SK-N-SH treated with all-trans-retinoic acid at 6 μM for 48 hours (cell line): ENCODE measurements at regions not wholly inside any gene's neighbourhood (a gene's known extent, or its start where the extent isn't known, plus 50 kb on each side); places are given as distances from the start of the nearest gene placed in this dataset.
"Not testable (repeated sequence)": the region's sequence is repeated elsewhere in the genome, so short reads cannot be mapped to it uniquely, and the experiment has no call there.

Source experiments
- ATAC-seq: fragments of 200-7000 bp; cut with Tn5 transposase; 3 replicates; pipeline ENCODE4 v1.9.1; 2020; ENCODE audit warnings: mild to moderate bottlenecking, moderate library complexity
- ARNTL ChIP-seq: fragments of 450-650 bp; formaldehyde crosslinking; IDR thresholded peaks from 2 replicates; pipeline ENCODE4 v1.5.0; 2020; ENCODE audit warnings: low read depth, mild to moderate bottlenecking, moderate library complexity, borderline replicate concordance
- BACH2 ChIP-seq: fragments of 250-450 bp; sonication (Bioruptor Pico); IDR thresholded peaks from 2 replicates; pipeline ENCODE4 v1.9.0; 2021; ENCODE audit warnings: mild to moderate bottlenecking, borderline replicate concordance
- CSDC2 ChIP-seq: fragments of 250-450 bp; sonication (Bioruptor Pico); IDR thresholded peaks from 2 replicates; pipeline ENCODE4 v1.5.0; 2020; ENCODE audit warnings: mild to moderate bottlenecking, moderate library complexity
- ESRRG ChIP-seq: fragments of 250-450 bp; sonication (Bioruptor Pico); IDR thresholded peaks from 2 replicates; pipeline ENCODE4 v1.6.1; 2021; ENCODE audit warnings: mild to moderate bottlenecking
- GLIS3 ChIP-seq: fragments of 250-450 bp; sonication (Bioruptor Pico); IDR thresholded peaks from 2 replicates; pipeline ENCODE4 v1.5.0; 2020; ENCODE audit warnings: mild to moderate bottlenecking, moderate library complexity
- OSR1 ChIP-seq: fragments of 250-450 bp; sonication (Bioruptor Pico); IDR thresholded peaks from 2 replicates; pipeline ENCODE4 v1.8.0; 2022; ENCODE audit warnings: moderate library complexity, mild to moderate bottlenecking, inconsistent platforms
- PPARA ChIP-seq: fragments of 250-450 bp; sonication (Bioruptor Pico); IDR thresholded peaks from 2 replicates; pipeline ENCODE4 v1.5.0; 2020; ENCODE audit warnings: mild to moderate bottlenecking, borderline replicate concordance
- RARB ChIP-seq: fragments of 250-450 bp; sonication (Bioruptor Pico); IDR thresholded peaks from 2 replicates; pipeline ENCODE4 v1.8.0; 2021; ENCODE audit warnings: mild to moderate bottlenecking, moderate library complexity
- SNAI2 ChIP-seq: fragments of 250-450 bp; sonication (Bioruptor Pico); IDR thresholded peaks from 2 replicates; pipeline ENCODE4 v1.5.0; 2020; ENCODE audit warnings: mild to moderate bottlenecking, moderate library complexity
- TCF4 ChIP-seq: fragments of 250-450 bp; sonication (Bioruptor Pico); IDR thresholded peaks from 2 replicates; pipeline ENCODE4 v1.8.0; 2021; ENCODE audit warnings: mild to moderate bottlenecking, moderate library complexity, borderline replicate concordance
- TOX ChIP-seq: fragments of 250-450 bp; sonication (Bioruptor Pico); IDR thresholded peaks from 2 replicates; pipeline ENCODE4 v1.8.0; 2021; ENCODE audit warnings: mild to moderate bottlenecking, moderate library complexity, borderline replicate concordance
- ZC3H10 ChIP-seq: fragments of 250-450 bp; sonication (Bioruptor Pico); IDR thresholded peaks from 2 replicates; pipeline ENCODE4 v1.5.1; 2021; ENCODE audit warnings: mild to moderate bottlenecking, moderate library complexity
- ZFP3 ChIP-seq: fragments of 250-450 bp; sonication (Bioruptor Pico); IDR thresholded peaks from 2 replicates; pipeline ENCODE4 v1.5.0; 2020; ENCODE audit warnings: mild to moderate bottlenecking, moderate library complexity
- ZFP30 ChIP-seq: fragments of 450-650 bp; formaldehyde crosslinking; IDR thresholded peaks from 2 replicates; pipeline ENCODE4 v1.5.0; 2022; ENCODE audit warnings: mild to moderate bottlenecking, moderate library complexity
- ZNF565 ChIP-seq: fragments of 450-650 bp; formaldehyde crosslinking; conservative IDR thresholded peaks from 2 replicates; pipeline ENCODE4 v1.5.0; 2020; ENCODE audit warnings: low read depth, mild to moderate bottlenecking, moderate library complexity
- ZNF70 ChIP-seq: fragments of 450-650 bp; formaldehyde crosslinking; IDR thresholded peaks from 2 replicates; pipeline ENCODE4 v1.5.0; 2020; ENCODE audit warnings: mild to moderate bottlenecking, moderate library complexity
- ZNF8 ChIP-seq: fragments of 450-650 bp; formaldehyde crosslinking; IDR thresholded peaks from 2 replicates; pipeline ENCODE4 v1.5.0; 2020; ENCODE audit warnings: mild to moderate bottlenecking, moderate library complexity
- TF ChIP-seq, protein P1 (sequence below): fragments of 250-450 bp; sonication (Bioruptor Pico); IDR thresholded peaks from 2 replicates; pipeline ENCODE4 v1.5.0; 2020; ENCODE audit warnings: mild to moderate bottlenecking, moderate library complexity
- TF ChIP-seq, protein P2 (sequence below): fragments of 250-450 bp; sonication (Bioruptor Pico); IDR thresholded peaks from 2 replicates; pipeline ENCODE4 v1.5.1; 2020; ENCODE audit warnings: low read depth, mild to moderate bottlenecking, moderate library complexity
- TF ChIP-seq, protein P3 (sequence below): fragments of 250-450 bp; sonication (Bioruptor Pico); IDR thresholded peaks from 2 replicates; pipeline ENCODE4 v1.8.0; 2020; ENCODE audit warnings: mild to moderate bottlenecking, moderate library complexity, borderline replicate concordance

DNA sequence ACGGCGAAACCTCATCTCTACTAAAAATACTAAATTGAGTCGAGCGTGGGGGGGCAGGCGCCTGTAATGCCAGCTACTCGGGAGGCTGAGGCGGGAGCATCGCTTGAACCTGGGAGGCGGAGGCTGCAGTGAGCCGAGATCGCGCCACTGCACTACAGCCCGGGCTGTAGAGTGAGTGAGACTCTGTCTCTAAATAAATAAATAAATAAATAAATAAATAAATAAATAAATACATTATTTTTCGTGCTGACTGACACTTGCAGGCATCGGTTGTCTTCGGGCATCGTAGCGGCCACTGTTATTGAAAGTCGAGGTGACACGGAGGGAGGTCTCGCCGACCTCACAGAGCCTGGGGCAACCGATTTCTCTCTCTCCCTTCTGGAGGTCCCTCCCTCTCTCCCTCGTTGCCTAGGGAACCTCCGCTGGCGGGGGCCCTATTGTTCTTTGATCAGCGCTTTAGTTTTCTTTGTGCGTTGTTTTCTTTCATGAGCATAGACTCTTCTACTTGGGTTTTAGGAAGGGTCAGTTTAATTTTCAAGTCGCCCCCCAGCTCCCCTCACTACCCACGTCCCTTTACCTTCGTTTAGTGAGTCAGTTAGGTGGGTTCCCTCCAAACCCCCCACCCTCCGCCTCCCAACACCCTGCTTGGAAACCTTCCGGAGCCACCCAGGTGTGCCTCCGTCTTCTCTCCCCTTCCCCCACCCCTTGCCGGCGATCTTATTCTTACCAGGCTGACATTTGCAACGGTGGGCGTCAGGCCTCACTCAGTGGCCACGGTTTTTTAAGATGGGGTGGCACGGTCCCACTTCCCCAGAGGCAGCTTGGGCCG, 345.4 kb upstream of the DEFB115 start:
- not testable (repeated sequence) for ATAC-seq

DNA sequence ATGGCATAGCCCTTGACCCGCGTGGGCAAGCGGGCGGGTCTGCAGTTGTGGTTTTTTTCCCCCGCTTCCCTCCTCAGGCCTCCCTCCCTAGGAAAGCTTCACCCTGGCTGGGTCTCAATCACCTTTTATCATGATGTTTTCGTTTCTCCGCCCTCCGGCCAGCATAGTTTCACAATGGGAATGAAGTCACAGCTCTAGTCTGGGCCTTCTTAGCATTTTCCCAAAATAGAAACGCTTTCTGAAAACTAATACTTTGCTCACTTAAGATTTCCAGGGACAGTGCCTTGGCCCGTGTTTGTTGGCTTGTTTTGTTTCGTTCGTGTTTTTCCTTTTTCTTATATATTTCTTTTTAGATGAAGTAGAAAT, 344.8 kb upstream of the DEFB115 start:
- not testable (repeated sequence) for ATAC-seq

DNA sequence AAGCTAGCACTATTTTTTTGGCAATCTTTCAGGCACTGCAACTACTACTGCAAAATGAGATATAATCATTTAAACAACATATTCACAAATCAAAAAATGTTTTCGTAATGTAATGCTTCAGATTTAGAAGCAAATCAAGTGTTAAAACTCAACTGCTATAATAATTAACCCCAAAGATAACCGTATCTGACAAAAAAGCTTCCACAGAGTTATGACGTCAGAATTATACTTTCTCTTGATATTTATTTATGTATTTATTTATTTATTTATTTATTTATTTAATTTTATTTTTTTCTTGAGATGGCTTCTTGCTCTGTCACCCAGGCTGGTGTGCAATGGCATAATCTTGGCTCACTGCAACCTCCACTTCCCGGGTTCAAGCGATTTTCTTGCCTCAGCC, 341.1 kb upstream of the DEFB115 start:
- ATAC-seq: not testable (repeated sequence)

DNA sequence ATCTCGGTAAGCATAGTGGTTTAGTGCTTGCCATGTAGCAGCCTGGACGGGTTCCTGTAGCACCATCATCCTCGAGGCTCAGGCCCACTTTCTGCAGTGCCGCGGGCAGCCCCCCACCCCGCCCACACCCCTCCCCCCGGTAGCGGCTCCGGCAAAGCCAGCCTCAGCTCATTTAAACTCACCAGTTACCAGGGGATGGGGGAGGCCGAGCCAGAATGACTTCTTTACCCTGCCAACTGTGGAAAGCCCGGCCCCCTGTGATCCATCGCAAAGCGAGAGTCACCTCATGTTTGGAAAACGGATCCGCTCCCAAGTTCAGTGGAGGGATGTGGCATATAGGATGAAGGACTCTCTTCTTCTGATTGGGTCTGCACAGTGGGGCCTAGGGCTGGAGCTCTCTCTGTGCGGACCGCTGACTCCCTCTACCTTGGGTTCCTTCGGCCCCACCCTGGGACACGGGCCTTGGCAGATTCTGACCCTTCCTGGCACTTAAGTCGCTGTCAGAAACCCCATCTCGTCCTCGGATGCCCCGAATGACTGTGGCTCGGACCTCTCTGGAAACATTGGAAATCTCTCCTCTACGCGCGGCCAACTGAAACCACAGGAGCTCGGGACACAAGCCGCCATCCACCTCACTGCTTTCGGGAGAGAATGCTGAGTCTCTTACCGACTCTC, 337.8 kb upstream of the DEFB115 start:
- ATAC-seq: no peak
- TF ChIP-seq, protein P1, sequence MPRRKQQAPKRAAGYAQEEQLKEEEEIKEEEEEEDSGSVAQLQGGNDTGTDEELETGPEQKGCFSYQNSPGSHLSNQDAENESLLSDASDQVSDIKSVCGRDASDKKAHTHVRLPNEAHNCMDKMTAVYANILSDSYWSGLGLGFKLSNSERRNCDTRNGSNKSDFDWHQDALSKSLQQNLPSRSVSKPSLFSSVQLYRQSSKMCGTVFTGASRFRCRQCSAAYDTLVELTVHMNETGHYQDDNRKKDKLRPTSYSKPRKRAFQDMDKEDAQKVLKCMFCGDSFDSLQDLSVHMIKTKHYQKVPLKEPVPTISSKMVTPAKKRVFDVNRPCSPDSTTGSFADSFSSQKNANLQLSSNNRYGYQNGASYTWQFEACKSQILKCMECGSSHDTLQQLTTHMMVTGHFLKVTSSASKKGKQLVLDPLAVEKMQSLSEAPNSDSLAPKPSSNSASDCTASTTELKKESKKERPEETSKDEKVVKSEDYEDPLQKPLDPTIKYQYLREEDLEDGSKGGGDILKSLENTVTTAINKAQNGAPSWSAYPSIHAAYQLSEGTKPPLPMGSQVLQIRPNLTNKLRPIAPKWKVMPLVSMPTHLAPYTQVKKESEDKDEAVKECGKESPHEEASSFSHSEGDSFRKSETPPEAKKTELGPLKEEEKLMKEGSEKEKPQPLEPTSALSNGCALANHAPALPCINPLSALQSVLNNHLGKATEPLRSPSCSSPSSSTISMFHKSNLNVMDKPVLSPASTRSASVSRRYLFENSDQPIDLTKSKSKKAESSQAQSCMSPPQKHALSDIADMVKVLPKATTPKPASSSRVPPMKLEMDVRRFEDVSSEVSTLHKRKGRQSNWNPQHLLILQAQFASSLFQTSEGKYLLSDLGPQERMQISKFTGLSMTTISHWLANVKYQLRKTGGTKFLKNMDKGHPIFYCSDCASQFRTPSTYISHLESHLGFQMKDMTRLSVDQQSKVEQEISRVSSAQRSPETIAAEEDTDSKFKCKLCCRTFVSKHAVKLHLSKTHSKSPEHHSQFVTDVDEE: no peak
- TF ChIP-seq ZNF70 (CRISPR knock-in tag) (no peak), TCF4 (CRISPR knock-in tag) (no peak), ZFP30 (CRISPR knock-in tag) (no peak), ZNF565 (CRISPR knock-in tag) (no peak), OSR1 (no peak), ZC3H10 (CRISPR knock-in tag) (no peak), TOX (CRISPR knock-in tag) (no peak), ZNF8 (no peak), RARB (no peak), ZFP3 (no peak), ARNTL (no peak), CSDC2 (CRISPR knock-in tag) (no peak), BACH2 (no peak), PPARA (no peak), ESRRG (CRISPR knock-in tag) (no peak)
- TF ChIP-seq, protein P2, sequence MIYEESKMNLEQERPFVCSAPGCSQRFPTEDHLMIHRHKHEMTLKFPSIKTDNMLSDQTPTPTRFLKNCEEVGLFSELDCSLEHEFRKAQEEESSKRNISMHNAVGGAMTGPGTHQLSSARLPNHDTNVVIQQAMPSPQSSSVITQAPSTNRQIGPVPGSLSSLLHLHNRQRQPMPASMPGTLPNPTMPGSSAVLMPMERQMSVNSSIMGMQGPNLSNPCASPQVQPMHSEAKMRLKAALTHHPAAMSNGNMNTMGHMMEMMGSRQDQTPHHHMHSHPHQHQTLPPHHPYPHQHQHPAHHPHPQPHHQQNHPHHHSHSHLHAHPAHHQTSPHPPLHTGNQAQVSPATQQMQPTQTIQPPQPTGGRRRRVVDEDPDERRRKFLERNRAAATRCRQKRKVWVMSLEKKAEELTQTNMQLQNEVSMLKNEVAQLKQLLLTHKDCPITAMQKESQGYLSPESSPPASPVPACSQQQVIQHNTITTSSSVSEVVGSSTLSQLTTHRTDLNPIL (CRISPR knock-in tag): no peak
- TF ChIP-seq, protein P3, sequence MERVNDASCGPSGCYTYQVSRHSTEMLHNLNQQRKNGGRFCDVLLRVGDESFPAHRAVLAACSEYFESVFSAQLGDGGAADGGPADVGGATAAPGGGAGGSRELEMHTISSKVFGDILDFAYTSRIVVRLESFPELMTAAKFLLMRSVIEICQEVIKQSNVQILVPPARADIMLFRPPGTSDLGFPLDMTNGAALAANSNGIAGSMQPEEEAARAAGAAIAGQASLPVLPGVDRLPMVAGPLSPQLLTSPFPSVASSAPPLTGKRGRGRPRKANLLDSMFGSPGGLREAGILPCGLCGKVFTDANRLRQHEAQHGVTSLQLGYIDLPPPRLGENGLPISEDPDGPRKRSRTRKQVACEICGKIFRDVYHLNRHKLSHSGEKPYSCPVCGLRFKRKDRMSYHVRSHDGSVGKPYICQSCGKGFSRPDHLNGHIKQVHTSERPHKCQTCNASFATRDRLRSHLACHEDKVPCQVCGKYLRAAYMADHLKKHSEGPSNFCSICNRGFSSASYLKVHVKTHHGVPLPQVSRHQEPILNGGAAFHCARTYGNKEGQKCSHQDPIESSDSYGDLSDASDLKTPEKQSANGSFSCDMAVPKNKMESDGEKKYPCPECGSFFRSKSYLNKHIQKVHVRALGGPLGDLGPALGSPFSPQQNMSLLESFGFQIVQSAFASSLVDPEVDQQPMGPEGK: no peak

DNA sequence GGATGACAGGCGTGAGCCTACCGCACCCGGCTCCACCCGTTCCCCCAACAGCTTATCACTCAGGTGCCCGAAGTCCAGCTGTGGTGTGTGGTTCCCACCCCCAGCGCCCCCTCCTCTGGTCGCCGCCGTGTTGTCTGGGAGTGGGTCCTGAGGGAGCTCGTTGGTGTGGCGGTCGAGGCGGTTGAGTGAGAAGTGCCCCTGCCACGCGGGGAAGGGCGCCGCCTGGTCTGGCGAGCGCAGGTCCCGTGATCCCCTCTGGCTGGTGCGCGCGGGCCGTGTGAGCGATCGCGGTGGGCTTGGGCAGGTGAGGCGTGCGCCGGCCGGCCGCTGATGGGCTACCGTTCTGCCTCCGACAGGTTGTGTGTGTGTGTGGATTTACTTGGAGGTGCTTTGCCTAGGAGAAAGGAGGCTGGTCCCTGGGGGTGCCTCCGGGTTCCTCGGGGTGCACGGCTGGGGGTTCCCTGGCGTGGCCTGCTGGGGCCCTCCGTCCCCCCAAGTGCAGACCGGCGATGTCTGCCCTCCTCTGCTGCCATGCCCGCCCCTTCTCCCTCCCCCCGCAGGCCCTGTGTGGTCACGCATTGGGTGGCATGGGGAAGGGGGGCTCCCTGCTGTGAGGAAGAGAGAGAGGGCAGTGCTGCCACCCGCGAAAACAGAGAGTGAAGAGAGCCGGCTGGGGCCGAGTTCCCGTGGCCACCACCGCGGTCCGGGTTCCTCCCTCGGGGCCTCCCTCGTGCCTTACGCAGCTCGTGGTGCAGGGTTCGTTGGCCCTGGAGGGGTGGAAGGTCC, 336.0 kb upstream of the DEFB115 start:
- no peak for ATAC-seq
- TF ChIP-seq GLIS3 (CRISPR knock-in tag) (no peak), CSDC2 (CRISPR knock-in tag) (no peak), SNAI2 (CRISPR knock-in tag) (no peak), ZNF8 (no peak), ZFP30 (CRISPR knock-in tag) (no peak), ZFP3 (no peak)
- TF ChIP-seq, protein P2 (CRISPR knock-in tag): no peak
